ENCODE measurements at regions not wholly inside any gene's neighbourhood (a gene's known extent, or its start where the extent isn't known, plus 50 kb on each side); places are given as distances from the start of the nearest gene placed in this dataset.
A peak's percentile ranks its signal among the peaks of the same experiment; 100 is the strongest.

DNA sequence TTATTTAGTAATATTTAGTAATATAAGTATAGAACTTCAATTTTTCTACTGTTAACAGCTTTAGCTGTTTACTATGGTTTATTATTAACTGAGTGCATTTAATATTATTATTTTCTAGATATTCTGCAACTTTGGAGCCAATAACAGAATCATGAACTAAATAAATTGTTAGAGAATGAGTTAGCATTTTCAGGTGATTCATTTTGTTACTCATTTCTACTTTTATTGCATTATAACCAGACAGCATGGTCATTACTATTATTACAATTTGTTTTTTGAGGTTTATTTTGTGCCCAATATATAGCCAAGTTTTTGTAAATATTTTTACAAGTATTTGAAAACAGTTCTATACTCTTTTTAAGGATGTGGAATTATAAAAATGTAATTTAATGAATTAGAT lies 279.6 kb downstream of the SQOR start:
- intact Hi-C loops (cut with micrococcal nuclease): no loop called here
- Histone ChIP-seq H3K4me1 (peaks cover 9% of the 10 kb centered on the region), H3K27ac (replicated peaks) (no peak overlapping the region), H3K36me3 (no peaks in the 10 kb centered on the region), H3K9me3 (replicated peaks) (peaks cover 9% of the 10 kb centered on the region), H3K27me3 (ENCODE audit: low read depth) (no peaks in the 10 kb centered on the region), H3K4me3 (no peak overlapping the region)
- no peak for DNase-seq
- TF ChIP-seq, protein P1, sequence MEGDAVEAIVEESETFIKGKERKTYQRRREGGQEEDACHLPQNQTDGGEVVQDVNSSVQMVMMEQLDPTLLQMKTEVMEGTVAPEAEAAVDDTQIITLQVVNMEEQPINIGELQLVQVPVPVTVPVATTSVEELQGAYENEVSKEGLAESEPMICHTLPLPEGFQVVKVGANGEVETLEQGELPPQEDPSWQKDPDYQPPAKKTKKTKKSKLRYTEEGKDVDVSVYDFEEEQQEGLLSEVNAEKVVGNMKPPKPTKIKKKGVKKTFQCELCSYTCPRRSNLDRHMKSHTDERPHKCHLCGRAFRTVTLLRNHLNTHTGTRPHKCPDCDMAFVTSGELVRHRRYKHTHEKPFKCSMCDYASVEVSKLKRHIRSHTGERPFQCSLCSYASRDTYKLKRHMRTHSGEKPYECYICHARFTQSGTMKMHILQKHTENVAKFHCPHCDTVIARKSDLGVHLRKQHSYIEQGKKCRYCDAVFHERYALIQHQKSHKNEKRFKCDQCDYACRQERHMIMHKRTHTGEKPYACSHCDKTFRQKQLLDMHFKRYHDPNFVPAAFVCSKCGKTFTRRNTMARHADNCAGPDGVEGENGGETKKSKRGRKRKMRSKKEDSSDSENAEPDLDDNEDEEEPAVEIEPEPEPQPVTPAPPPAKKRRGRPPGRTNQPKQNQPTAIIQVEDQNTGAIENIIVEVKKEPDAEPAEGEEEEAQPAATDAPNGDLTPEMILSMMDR (IDR thresholded peaks at IDR 0.05; ENCODE audit: borderline replicate concordance): no peak

DNA sequence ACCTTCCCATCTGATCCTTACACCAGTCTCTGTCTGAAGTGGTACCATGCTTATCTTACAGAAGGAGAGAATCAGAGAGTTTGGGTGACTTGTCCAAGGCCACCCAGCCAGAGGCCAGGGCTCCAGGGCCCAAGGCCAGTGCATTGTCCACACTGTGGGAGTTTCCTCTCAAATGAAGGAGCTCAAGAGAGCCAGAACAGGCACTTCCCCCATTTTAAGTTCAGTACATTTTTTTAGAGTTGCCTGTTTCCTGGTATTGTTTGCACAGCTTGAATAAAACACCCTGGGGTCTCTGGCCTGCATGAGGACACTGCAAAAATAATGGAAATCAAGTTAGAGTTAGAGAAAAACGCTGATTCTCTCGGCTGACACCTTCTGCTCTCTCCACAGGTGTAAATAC lies 284.0 kb downstream of the SQOR start:
- H3K9me3 ChIP-seq (replicated peaks): no peaks in the 10 kb centered on the region
- no peaks in the 10 kb centered on the region for H3K27me3 ChIP-seq (ENCODE audit: low read depth)
- intact Hi-C loops (cut with micrococcal nuclease): no loop called here
- H3K36me3 ChIP-seq: no peaks in the 10 kb centered on the region
- no peak overlapping the region for H3K4me3 ChIP-seq
- DNase-seq: peak; percentile 22
- TF ChIP-seq, protein P1 (IDR thresholded peaks at IDR 0.05; ENCODE audit: borderline replicate concordance): no peak
- peak overlapping the region; percentile 80 for H3K27ac ChIP-seq (replicated peaks)
- peaks cover 27% of the 10 kb centered on the region for H3K4me1 ChIP-seq

DNA sequence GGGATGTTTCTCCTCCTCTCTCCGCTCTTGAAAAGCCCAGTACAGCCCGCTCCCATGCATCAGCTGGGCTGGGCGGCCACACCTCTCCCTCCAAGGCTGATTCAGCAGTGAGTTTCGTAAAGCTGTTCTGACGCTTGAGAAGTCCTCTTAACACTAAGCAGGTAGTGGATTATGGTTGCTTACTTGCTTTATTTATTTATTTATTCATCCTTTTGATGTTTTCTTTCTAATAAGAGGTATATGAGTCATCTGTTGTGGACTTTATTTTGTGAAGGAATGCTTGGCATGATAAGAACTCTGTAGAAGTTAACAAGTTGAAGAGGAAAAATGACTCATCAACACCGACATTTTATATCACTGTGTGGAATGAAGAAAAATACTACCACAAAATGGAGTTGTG lies 285.0 kb downstream of the SQOR start:
- no peaks in the 10 kb centered on the region for H3K36me3 ChIP-seq
- peaks cover 27% of the 10 kb centered on the region for H3K4me1 ChIP-seq
- peak overlapping the region; percentile 80 for H3K27ac ChIP-seq (replicated peaks)
- no peaks in the 10 kb centered on the region for H3K9me3 ChIP-seq (replicated peaks)
- intact Hi-C loops (cut with micrococcal nuclease): no loop called here
- DNase-seq: no peak
- TF ChIP-seq, protein P1 (IDR thresholded peaks at IDR 0.05; ENCODE audit: borderline replicate concordance): no peak
- H3K4me3 ChIP-seq: no peak overlapping the region
- H3K27me3 ChIP-seq (ENCODE audit: low read depth): no peaks in the 10 kb centered on the region

DNA sequence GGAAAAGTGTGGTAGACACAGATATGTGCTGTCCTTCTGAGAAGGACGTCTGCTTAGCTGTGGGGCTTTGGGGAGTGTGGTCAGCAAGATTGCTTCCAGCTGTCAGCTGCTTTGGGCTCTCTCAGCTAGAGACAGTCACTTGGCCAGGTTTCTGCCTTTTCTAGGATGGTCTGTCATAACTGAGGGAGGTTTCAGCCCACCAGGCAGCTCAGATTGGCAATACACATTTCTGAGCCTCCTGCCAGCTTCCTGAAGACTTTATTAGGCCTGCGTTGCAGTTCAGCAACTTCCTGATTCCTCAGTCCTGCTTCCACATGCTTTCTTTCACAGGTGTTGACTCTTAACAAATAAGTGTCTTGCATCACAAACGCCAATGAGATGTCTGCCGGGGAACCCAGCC lies 286.5 kb downstream of the SQOR start:
- Histone ChIP-seq H3K36me3 (no peaks in the 10 kb centered on the region), H3K27me3 (ENCODE audit: low read depth) (no peaks in the 10 kb centered on the region), H3K9me3 (replicated peaks) (no peaks in the 10 kb centered on the region), H3K27ac (replicated peaks) (no peak overlapping the region), H3K4me3 (no peak overlapping the region), H3K4me1 (peaks cover 27% of the 10 kb centered on the region)
- no peak for DNase-seq
- TF ChIP-seq, protein P1 (IDR thresholded peaks at IDR 0.05; ENCODE audit: borderline replicate concordance): no peak
- intact Hi-C loops (cut with micrococcal nuclease): no loop called here

DNA sequence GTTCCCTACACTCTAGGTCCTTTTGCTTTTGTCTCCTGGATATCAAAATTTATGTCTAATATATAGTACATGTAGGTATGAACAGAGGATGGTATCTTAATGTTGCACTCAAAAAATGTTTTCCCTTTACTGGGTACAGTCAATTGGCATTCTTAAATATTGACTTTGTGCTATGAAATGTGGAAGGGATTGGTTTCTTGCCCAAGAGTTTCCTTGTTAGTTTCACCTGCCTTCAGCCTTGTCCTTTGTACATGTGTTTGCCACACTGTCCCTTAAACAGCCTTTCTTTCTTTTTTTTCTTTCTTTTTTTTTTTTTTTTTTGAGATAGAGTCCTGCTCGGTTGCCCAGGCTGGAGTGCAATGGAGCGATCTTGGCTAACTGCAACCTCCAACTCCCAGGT lies 287.1 kb downstream of the SQOR start:
- H3K27me3 ChIP-seq (ENCODE audit: low read depth): no peaks in the 10 kb centered on the region
- no peak for DNase-seq
- no peaks in the 10 kb centered on the region for H3K36me3 ChIP-seq
- H3K4me3 ChIP-seq: no peak overlapping the region
- peaks cover 27% of the 10 kb centered on the region for H3K4me1 ChIP-seq
- H3K27ac ChIP-seq (replicated peaks): no peak overlapping the region
- intact Hi-C loops (cut with micrococcal nuclease): no loop called here
- H3K9me3 ChIP-seq (replicated peaks): no peaks in the 10 kb centered on the region
- TF ChIP-seq, protein P1 (IDR thresholded peaks at IDR 0.05; ENCODE audit: borderline replicate concordance): no peak

DNA sequence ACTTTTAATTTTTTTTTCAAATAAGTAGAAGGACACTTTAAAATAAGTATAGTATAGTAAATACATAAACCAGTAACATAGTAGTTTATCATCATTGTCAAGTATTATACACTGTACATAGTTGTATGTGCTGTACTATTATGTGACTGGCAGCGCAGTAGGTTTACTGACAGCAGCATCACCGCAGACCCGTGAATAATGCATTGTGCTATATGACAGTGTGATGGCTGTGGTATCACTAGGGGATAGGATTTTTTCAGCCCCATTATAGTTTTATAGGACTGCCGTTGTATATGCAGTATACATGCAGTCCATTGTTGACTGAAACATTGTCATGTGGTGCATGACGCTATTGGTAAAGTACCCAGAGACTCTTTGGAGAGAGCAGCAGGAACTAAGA lies 306.5 kb downstream of the SQOR start:
- intact Hi-C loops (cut with micrococcal nuclease): no loop called here
- no peak overlapping the region for H3K27ac ChIP-seq (replicated peaks)
- H3K4me3 ChIP-seq: no peak overlapping the region
- no peak for DNase-seq
- H3K4me1 ChIP-seq: no peaks in the 10 kb centered on the region
- no peaks in the 10 kb centered on the region for H3K27me3 ChIP-seq (ENCODE audit: low read depth)
- H3K36me3 ChIP-seq: no peaks in the 10 kb centered on the region
- no peaks in the 10 kb centered on the region for H3K9me3 ChIP-seq (replicated peaks)
- TF ChIP-seq, protein P1 (IDR thresholded peaks at IDR 0.05; ENCODE audit: borderline replicate concordance): no peak
